ENCODE measurements at regions not wholly inside any gene's neighbourhood (a gene's known extent, or its start where the extent isn't known, plus 50 kb on each side); places are given as distances from the start of the nearest gene placed in this dataset.

GRCh38 chr2:74048147-74048546 lies 63.4 kb downstream of the TET3 start:
- no peaks in the 10 kb centered on the region for H3K9me3 ChIP-seq (ENCODE audit: low read depth, low read length, poor library complexity, severe bottlenecking)
- intact Hi-C loops (cut with micrococcal nuclease; ENCODE audit: unreplicated experiment), result no loop called here
- BruUV-seq (replicated peaks), result no TSS peak
- H3K4me3 ChIP-seq (ENCODE audit: low read depth, low read length, poor library complexity, severe bottlenecking), result no peak overlapping the region
- POLR2A ChIA-PET (ENCODE audit: low non-redundant PET), result no interaction called here
- H3K27me3 ChIP-seq (replicated peaks; ENCODE audit: insufficient read depth, low read depth, low read length, poor library complexity), result no peaks in the 10 kb centered on the region
- CTCF ChIA-PET, result no interaction called here
- no peak for DNase-seq (ENCODE audit: low spot score)
- no peak overlapping the region for H3K27ac ChIP-seq (ENCODE audit: low read depth, low read length, poor library complexity, severe bottlenecking)
- peaks cover 22% of the 10 kb centered on the region for H3K36me3 ChIP-seq (ENCODE audit: insufficient read depth, low read length, poor library complexity, severe bottlenecking)
- no peaks in the 10 kb centered on the region for H3K4me1 ChIP-seq (ENCODE audit: insufficient read depth, low read length, poor library complexity, severe bottlenecking)
- TF ChIP-seq CTCF (conservative IDR thresholded peaks at IDR 0.05; ENCODE audit: low read depth, low read length), result no peak
- TF ChIP-seq EZH2 (IDR thresholded peaks at IDR 0.05; ENCODE audit: borderline replicate concordance, low read depth, low read length, poor library complexity, severe bottlenecking), result no peak

- Histone ChIP-seq H3K27me3 (replicated peaks; ENCODE audit: insufficient read depth, low read depth, low read length, poor library complexity) (no peaks in the 10 kb centered on the region), H3K36me3 (ENCODE audit: insufficient read depth, low read length, poor library complexity, severe bottlenecking) (peaks cover 22% of the 10 kb centered on the region), H3K4me3 (ENCODE audit: low read depth, low read length, poor library complexity, severe bottlenecking) (no peak overlapping the region), H3K4me1 (ENCODE audit: insufficient read depth, low read length, poor library complexity, severe bottlenecking) (no peaks in the 10 kb centered on the region), H3K9me3 (ENCODE audit: low read depth, low read length, poor library complexity, severe bottlenecking) (no peaks in the 10 kb centered on the region), H3K27ac (ENCODE audit: low read depth, low read length, poor library complexity, severe bottlenecking) (no peak overlapping the region)
- TF ChIP-seq EZH2 (IDR thresholded peaks at IDR 0.05; ENCODE audit: borderline replicate concordance, low read depth, low read length, poor library complexity, severe bottlenecking) (no peak), CTCF (conservative IDR thresholded peaks at IDR 0.05; ENCODE audit: low read depth, low read length) (no peak)
- ChIA-PET CTCF (no interaction called here), POLR2A (ENCODE audit: low non-redundant PET) (no interaction called here)
- intact Hi-C loops (cut with micrococcal nuclease; ENCODE audit: unreplicated experiment), result no loop called here
- no peak for DNase-seq (ENCODE audit: low spot score)
- BruUV-seq (replicated peaks), result no TSS peak
Observed at GRCh38 chr2:74048843-74049519, 64.3 kb downstream of the TET3 start.

- Histone ChIP-seq H3K27me3 (replicated peaks; ENCODE audit: insufficient read depth, low read depth, low read length, poor library complexity) (no peaks in the 10 kb centered on the region), H3K36me3 (ENCODE audit: insufficient read depth, low read length, poor library complexity, severe bottlenecking) (peaks cover 22% of the 10 kb centered on the region), H3K9me3 (ENCODE audit: low read depth, low read length, poor library complexity, severe bottlenecking) (no peaks in the 10 kb centered on the region), H3K4me1 (ENCODE audit: insufficient read depth, low read length, poor library complexity, severe bottlenecking) (no peaks in the 10 kb centered on the region), H3K27ac (ENCODE audit: low read depth, low read length, poor library complexity, severe bottlenecking) (no peak overlapping the region), H3K4me3 (ENCODE audit: low read depth, low read length, poor library complexity, severe bottlenecking) (no peak overlapping the region)
- ChIA-PET CTCF (no interaction called here), POLR2A (ENCODE audit: low non-redundant PET) (no interaction called here)
- intact Hi-C loops (cut with micrococcal nuclease; ENCODE audit: unreplicated experiment), result no loop called here
- BruUV-seq (replicated peaks), result no TSS peak
- no peak for TF ChIP-seq CTCF (conservative IDR thresholded peaks at IDR 0.05; ENCODE audit: low read depth, low read length)
- TF ChIP-seq EZH2 (IDR thresholded peaks at IDR 0.05; ENCODE audit: borderline replicate concordance, low read depth, low read length, poor library complexity, severe bottlenecking), result no peak
- no peak for DNase-seq (ENCODE audit: low spot score)
Observed at GRCh38 chr2:74050151-74050550, 65.4 kb downstream of the TET3 start.

Data from A673 (cell line).